ENCODE measurements at regions not wholly inside any gene's neighbourhood (a gene's known extent, or its start where the extent isn't known, plus 50 kb on each side); places are given as distances from the start of the nearest gene placed in this dataset.

DNA sequence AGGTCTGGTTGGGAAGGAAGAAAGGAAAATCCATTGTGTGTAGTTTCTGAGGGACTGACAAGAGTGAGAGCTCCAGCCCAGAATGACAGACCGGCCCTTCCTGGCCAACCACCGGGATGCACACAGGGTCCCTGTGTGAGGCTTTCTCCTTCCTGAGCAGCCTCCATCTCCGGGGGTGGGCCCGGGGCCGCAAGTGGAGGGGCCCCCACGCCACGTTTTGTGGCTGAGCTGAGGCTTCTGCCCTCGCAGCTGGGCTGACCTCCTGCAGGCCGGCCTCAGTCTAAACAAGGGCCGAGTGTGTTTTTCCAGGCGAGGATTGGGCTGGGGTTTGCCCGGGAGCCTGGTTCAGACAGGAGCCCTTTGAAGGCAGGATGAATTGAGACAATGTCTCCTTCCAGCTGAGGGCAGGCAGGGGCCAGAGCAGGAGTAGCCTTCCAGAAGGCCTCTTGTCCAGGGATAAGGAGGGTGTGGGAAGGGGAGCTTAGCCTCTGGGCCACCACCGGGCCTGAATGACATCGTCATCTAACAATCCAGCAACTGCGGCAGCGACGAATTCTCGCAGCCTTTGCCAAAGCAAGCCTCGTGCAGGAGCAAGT, 96.5 kb upstream of the NCOR2 start:
- Histone ChIP-seq H3K36me3 (ENCODE audit: control insufficient read depth in 2 of 2, insufficient read depth in 2 of 2, low read length in 1 of 2) (no peaks in the 10 kb centered on the region), H3K27ac (ENCODE audit: control insufficient read depth, insufficient read depth) (no peak overlapping the region), H3K9ac (ENCODE audit: control insufficient read depth, insufficient read depth, low read length) (no peak overlapping the region), H2AFZ (ENCODE audit: control insufficient read depth, low read depth, low read length) (no peak overlapping the region), H3K9me3 (replicated peaks; ENCODE audit: control insufficient read depth, insufficient read depth, low read length) (no peaks in the 10 kb centered on the region; the same call in 2 of the 3 replicates), H3K79me2 (ENCODE audit: control insufficient read depth, insufficient read depth, low read length) (no peaks in the 10 kb centered on the region), H3K4me3 (no peak overlapping the region), H4K20me1 (ENCODE audit: control insufficient read depth, insufficient read depth) (no peaks in the 10 kb centered on the region), H3K4me2 (ENCODE audit: control insufficient read depth, insufficient read depth) (no peak overlapping the region), H3K4me1 (ENCODE audit: control insufficient read depth, insufficient read depth, low read length) (no peaks in the 10 kb centered on the region), H3K27me3 (replicated peaks in 1 of 2; ENCODE audit: control insufficient read depth in 2 of 2, insufficient read depth in 2 of 2, low read length in 1 of 2) (peaks cover 0 to 4% of the 10 kb centered on the region in 2 experiments; a peak in 1 of 4 replicates)
- RAD21 ChIA-PET (ENCODE audit: unreplicated experiment), result no interaction called here
- POLR2A ChIA-PET, result no interaction called here
- 44% methylated on average over 19 of the region's 19 CpGs for WGBS (ENCODE audit: insufficient coverage, insufficient replicate concordance, low lambda C conversion rate, missing lambda C conversion rate)
- in situ Hi-C loops (cut with MboI), result no loop called here
- CTCF ChIA-PET, result no interaction called here
- DNase-seq (ENCODE audit: low read depth, low spot score), result no peak
- no peak for FAIRE-seq
- ATAC-seq, result no peak
- intact Hi-C loops (cut with micrococcal nuclease; ENCODE audit: unreplicated experiment), result no loop called here
- SMC1A ChIA-PET (ENCODE audit: uncharacterized antibody, unreplicated experiment), result no interaction called here
- BruUV-seq (replicated peaks), result no TSS peak
- no peak for TF ChIP-seq NFXL1 (IDR thresholded peaks at IDR 0.05; ENCODE audit: borderline replicate concordance)
- no peak for TF ChIP-seq RAD51 (IDR thresholded peaks at IDR 0.05)
- TF ChIP-seq ZNF274 (IDR thresholded peaks at IDR 0.05; ENCODE audit: insufficient read depth, insufficient read length), result no peak
- no peak for TF ChIP-seq BRCA1 (IDR thresholded peaks at IDR 0.05; ENCODE audit: low read depth, low read length)
- TF ChIP-seq ZZZ3 (IDR thresholded peaks at IDR 0.05; ENCODE audit: control insufficient read depth, insufficient read length, low read depth), result no peak
- no peak for TF ChIP-seq NFYA (IDR thresholded peaks at IDR 0.05; ENCODE audit: borderline replicate concordance, low read depth, low read length)
- TF ChIP-seq CBX3 (IDR thresholded peaks at IDR 0.05; ENCODE audit: borderline replicate concordance, low read depth), result no peak
- no peak for TF ChIP-seq ZNF217 (IDR thresholded peaks at IDR 0.05)
- no peak for TF ChIP-seq TCF12 (IDR thresholded peaks at IDR 0.05; ENCODE audit: low read depth, low read length)
- TF ChIP-seq, protein P1, sequence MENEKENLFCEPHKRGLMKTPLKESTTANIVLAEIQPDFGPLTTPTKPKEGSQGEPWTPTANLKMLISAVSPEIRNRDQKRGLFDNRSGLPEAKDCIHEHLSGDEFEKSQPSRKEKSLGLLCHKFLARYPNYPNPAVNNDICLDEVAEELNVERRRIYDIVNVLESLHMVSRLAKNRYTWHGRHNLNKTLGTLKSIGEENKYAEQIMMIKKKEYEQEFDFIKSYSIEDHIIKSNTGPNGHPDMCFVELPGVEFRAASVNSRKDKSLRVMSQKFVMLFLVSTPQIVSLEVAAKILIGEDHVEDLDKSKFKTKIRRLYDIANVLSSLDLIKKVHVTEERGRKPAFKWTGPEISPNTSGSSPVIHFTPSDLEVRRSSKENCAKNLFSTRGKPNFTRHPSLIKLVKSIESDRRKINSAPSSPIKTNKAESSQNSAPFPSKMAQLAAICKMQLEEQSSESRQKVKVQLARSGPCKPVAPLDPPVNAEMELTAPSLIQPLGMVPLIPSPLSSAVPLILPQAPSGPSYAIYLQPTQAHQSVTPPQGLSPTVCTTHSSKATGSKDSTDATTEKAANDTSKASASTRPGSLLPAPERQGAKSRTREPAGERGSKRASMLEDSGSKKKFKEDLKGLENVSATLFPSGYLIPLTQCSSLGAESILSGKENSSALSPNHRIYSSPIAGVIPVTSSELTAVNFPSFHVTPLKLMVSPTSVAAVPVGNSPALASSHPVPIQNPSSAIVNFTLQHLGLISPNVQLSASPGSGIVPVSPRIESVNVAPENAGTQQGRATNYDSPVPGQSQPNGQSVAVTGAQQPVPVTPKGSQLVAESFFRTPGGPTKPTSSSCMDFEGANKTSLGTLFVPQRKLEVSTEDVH (IDR thresholded peaks at IDR 0.05; ENCODE audit: low read depth, partially characterized antibody), result no peak
- TF ChIP-seq YY1 (IDR thresholded peaks at IDR 0.05; ENCODE audit: low read depth, low read length), result no peak
- no peak for TF ChIP-seq ATF7 (IDR thresholded peaks at IDR 0.05; ENCODE audit: low read depth)
- TF ChIP-seq, protein P2, sequence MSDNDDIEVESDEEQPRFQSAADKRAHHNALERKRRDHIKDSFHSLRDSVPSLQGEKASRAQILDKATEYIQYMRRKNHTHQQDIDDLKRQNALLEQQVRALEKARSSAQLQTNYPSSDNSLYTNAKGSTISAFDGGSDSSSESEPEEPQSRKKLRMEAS (IDR thresholded peaks at IDR 0.05; ENCODE audit: low read depth, low read length), result no peak
- no peak for TF ChIP-seq POU2F2 (IDR thresholded peaks at IDR 0.05; ENCODE audit: borderline replicate concordance, low read depth, low read length)
- TF ChIP-seq HDAC2 (IDR thresholded peaks at IDR 0.05), result no peak
